Natural killer cell treated with Interleukin-12 subunit alpha and Interleukin-12 subunit beta and Interleukin-15 and Interleukin-18, amount 100 ng/mL, for 72 hours (primary cell): ENCODE measurements at regions not wholly inside any gene's neighbourhood (a gene's known extent, or its start where the extent isn't known, plus 50 kb on each side); places are given as distances from the start of the nearest gene placed in this dataset.

ENCODE experiments used
- ATAC-seq, 2 donors: fragments of 150-1000 bp; cut with Tn5 transposase in 1 of 2; sonication (Bioruptor Pico), chemical (Tn5 transposase) in 1 of 2; 2 replicates each; pipeline ENCODE4 v1.10.0; 2021
- DNase-seq: peaks from one replicate; pipeline ENCODE4 v3.0.0; 2022; ENCODE audit warnings: low spot score
- H3K27ac Mint-ChIP-seq, 2 donors: 1 replicate in 1 of 2; 2 replicates in 1 of 2; pipeline ENCODE4 v1.8.0; 2022; ENCODE audit warnings: mixed read lengths in 2 of 2, mild to moderate bottlenecking in 1 of 2, moderate library complexity in 1 of 2
- H3K27me3 Mint-ChIP-seq, 2 donors: 1 replicate in 1 of 2; 2 replicates in 1 of 2; pipeline ENCODE4 v1.8.0; 2022; ENCODE audit warnings: mixed read lengths in 2 of 2
- H3K36me3 Mint-ChIP-seq: one replicate; pipeline ENCODE4 v1.8.0; 2022; ENCODE audit warnings: mixed read lengths
- H3K4me1 Mint-ChIP-seq, 2 donors: 1 replicate in 1 of 2; 2 replicates in 1 of 2; pipeline ENCODE4 v1.8.0; 2022; ENCODE audit warnings: low read depth in 2 of 2, mixed read lengths in 2 of 2, mild to moderate bottlenecking in 1 of 2
- H3K4me3 Mint-ChIP-seq: one replicate; pipeline ENCODE4 v1.8.0; 2022; ENCODE audit warnings: mixed read lengths
- H3K9me3 Mint-ChIP-seq: 2 replicates; pipeline ENCODE4 v1.8.0; 2022; ENCODE audit warnings: mixed read lengths

DNA sequence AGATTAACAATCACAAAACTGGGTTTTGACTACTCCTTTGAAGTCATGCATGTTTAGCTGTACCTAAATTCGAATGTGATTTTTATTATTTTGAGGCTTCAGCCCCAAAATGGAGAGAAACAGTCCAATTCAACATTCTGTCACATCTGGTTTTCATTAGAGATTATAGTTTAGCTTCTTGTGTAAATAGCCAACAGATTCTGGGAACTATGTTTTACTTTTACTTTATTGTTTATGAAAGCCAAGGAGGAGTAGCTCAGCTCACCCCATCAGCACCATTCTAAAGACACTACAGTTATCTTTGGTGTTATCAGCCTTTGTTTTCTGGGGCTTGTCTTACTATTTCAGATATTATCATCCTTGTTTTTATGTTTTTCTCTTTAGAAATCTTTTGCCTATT lies 465.0 kb upstream of the CWC22 start:
- no peak for ATAC-seq
- Mint-ChIP-seq H3K4me1 (no peaks in the 10 kb centered on the region), H3K27me3 (peaks cover 0 to 5% of the 10 kb centered on the region in 2 donors), H3K36me3 (no peaks in the 10 kb centered on the region), H3K9me3 (peaks cover 5% of the 10 kb centered on the region), H3K4me3 (no peak overlapping the region), H3K27ac (no peak overlapping the region)
- no peak for DNase-seq

DNA sequence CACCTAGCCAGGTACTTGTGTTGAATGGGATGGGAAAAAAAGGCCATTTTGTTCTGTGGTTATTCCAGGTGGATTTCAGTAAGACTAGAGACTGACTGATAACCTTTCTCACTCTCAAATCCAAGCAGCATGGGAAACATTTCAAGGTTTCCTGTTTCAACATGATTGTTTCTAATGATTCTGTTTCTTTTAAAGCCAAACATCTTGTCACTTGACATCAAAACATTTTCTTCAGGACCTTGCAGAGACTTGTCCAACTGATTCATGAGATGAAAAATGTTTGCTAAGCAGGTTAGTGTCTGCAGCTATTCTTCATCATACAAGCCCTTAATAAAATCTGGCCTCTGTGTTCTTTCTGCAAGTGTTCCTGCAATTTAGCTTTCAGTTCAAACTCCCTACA lies 456.5 kb upstream of the CWC22 start:
- Mint-ChIP-seq H3K27me3 (no peaks in the 10 kb centered on the region), H3K36me3 (no peaks in the 10 kb centered on the region), H3K4me3 (no peak overlapping the region), H3K4me1 (no peaks in the 10 kb centered on the region), H3K27ac (no peak overlapping the region), H3K9me3 (peaks cover 13% of the 10 kb centered on the region)
- DNase-seq (no peak), ATAC-seq (no peak)

DNA sequence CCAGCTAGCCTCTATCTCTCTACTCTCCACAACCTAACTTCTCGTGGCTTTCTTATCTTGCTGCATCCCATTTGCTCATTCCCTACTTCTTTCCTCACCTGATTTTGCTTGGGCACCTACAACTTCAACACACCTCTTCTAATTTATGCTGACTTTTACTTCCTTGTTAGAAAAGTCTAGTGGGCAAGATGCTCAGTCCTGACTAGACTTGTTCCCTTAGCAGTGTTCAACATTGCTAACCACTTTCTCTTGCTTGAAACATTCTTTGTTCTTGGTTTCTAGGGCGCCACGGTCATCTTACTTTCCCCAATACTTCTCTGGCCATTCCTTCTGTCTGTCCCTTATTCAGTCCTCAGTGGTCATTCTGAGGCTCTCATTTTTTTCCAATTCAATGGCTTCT lies 454.7 kb upstream of the CWC22 start:
- ATAC-seq (no peak), DNase-seq (no peak)
- Mint-ChIP-seq H3K4me3 (no peak overlapping the region), H3K27ac (no peak overlapping the region), H3K9me3 (peaks cover 11% of the 10 kb centered on the region), H3K27me3 (no peaks in the 10 kb centered on the region), H3K36me3 (no peaks in the 10 kb centered on the region), H3K4me1 (no peaks in the 10 kb centered on the region)

GRCh38 chr2:180456801-180457200 lies 449.7 kb upstream of the CWC22 start:
- Mint-ChIP-seq H3K4me1 (no peaks in the 10 kb centered on the region), H3K4me3 (no peak overlapping the region), H3K27ac (no peak overlapping the region), H3K27me3 (no peaks in the 10 kb centered on the region), H3K36me3 (no peaks in the 10 kb centered on the region), H3K9me3 (peaks cover 2% of the 10 kb centered on the region)
- DNase-seq (no peak), ATAC-seq (no peak)

DNA sequence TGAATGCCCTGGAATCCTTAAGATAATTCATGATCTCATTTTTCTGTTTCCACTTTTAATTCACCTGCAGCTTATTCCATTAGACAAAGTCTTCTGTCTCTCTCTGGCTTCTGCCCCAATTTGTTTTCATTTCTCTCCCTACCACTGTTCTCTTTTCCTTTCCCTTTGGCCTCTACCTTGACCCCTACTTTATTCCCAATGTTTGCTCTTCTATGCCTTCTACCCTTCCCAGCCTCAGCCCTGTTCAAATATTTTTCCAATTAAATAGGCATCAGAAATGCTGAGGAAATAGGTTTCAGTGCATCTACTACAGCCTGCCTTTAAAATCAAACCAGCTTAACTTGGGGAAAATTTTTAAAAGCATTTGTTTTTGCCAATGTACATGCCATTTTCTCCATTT lies 443.7 kb upstream of the CWC22 start:
- no peak for ATAC-seq
- Mint-ChIP-seq H3K27ac (no peak overlapping the region), H3K27me3 (no peaks in the 10 kb centered on the region), H3K9me3 (no peaks in the 10 kb centered on the region), H3K36me3 (no peaks in the 10 kb centered on the region), H3K4me1 (no peaks in the 10 kb centered on the region), H3K4me3 (no peak overlapping the region)
- no peak for DNase-seq

DNA sequence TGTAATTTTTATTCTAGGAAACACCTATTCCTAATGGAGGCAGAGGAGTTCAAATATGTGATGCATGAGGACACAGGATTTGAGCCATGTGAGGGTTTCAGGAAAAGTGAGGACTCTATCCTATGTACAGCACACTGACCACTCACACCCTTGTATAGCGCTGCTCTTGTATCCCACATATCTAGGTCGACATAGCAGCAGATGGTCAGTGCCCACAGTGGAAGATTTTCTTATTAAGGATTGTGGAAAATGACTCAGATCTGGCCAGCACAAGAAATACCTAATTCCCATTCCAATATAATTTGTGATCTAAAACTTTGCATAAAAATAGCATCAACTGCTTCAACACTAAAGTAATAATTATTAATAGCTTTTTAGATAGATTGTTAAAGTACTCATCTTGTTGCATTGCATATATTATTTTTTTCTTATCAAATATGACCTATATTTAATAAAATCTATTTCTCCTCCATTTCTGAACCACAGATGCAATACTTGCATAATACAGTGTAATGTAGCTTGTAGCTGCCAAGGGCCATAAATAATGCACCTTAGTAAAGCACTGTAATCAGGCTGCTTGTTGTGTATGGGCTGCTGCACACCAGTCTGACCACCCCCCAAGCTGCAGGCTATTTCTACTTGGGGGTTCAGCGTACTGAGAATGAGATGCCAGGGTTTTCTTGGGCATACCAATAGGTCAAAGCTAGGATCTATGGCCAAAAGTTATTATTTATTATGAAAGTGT lies 442.2 kb upstream of the CWC22 start:
- no peaks in the 10 kb centered on the region for H3K4me1 Mint-ChIP-seq
- no peaks in the 10 kb centered on the region for H3K27me3 Mint-ChIP-seq
- no peak overlapping the region for H3K4me3 Mint-ChIP-seq
- DNase-seq (no peak), ATAC-seq (no peak)
- no peaks in the 10 kb centered on the region for H3K36me3 Mint-ChIP-seq
- H3K9me3 Mint-ChIP-seq, result no peaks in the 10 kb centered on the region
- H3K27ac Mint-ChIP-seq, result no peak overlapping the region

DNA sequence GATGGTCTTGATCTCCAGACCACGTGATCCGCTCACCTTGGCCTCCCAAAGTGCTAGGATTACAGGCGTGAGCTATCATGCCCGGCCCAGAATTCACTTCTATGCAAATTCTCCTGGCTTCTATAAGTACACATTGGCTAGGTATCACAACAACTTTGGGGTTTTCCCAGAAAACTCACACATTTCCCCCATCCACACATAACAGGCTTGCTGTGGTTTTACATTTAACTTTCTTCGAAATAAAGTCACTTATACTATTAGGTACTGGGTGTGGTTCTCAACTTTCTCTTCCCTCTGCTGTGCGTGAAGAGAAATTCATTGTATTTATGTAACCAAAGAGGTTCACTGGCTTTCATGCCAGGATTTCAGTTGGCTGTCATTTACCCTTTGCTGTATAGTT lies 439.4 kb upstream of the CWC22 start:
- Mint-ChIP-seq H3K36me3 (no peaks in the 10 kb centered on the region), H3K4me3 (no peak overlapping the region), H3K27me3 (no peaks in the 10 kb centered on the region), H3K4me1 (no peaks in the 10 kb centered on the region), H3K27ac (no peak overlapping the region), H3K9me3 (peaks cover 4% of the 10 kb centered on the region)
- DNase-seq (no peak), ATAC-seq (no peak)

DNA sequence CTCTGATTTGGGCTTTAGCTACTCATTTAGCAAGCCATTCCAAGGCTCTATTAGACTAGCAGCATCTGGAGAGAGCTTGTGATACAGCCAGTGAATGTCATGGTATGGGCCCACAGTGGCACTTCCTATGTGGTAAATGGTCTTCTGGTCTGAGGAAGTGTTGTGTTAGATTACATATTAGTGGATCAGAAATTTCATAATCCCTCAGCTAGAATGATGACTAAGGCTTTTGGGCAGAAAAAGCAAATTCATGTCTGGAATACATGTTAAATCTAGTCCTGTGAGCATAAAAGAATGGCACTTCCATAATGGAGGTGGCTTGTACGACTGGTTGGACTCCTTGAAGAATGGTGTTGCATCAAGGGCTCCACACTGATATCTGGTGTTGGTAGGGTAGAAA lies 436.8 kb upstream of the CWC22 start:
- peaks cover 4% of the 10 kb centered on the region for H3K9me3 Mint-ChIP-seq
- H3K27ac Mint-ChIP-seq, result no peak overlapping the region
- no peak overlapping the region for H3K4me3 Mint-ChIP-seq
- DNase-seq (no peak), ATAC-seq (no peak)
- no peaks in the 10 kb centered on the region for H3K27me3 Mint-ChIP-seq
- no peaks in the 10 kb centered on the region for H3K4me1 Mint-ChIP-seq
- H3K36me3 Mint-ChIP-seq, result no peaks in the 10 kb centered on the region

DNA sequence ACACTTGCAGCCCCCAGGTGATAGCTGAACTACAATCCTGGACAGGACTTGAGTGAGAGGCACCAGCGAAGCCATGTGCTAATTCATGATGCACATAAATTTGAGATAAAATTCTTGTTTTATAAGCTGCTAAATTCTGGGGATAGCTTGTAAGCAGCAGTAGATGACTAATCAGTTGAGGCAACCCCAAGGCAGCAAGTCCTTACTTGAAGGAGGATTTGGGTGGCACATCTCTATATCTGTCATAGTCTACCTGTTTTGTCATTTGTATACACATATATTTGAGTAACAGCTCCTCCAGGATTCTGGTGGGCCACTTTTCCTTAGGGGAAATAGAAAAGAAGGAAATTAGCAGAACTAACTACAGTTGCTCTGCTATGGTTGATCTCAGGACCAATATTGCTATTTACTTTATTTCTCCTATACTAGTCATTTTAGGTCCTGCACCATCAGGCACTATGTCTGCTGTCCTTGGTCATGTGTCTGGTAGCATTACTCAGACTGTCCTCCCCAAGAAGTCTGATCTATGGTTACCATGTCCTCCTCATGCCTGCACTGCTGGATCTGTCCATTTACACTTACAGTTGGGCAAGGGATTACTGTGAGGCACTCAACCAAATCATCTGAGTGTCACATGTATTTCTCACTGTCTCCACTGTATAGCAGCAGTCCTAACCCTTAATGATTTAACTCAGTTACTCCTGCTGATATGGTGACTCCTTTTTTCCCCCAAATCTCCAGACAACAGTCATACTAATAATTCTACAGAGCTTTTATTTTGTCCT lies 436.0 kb upstream of the CWC22 start:
- ATAC-seq (no peak), DNase-seq (no peak)
- peaks cover 4% of the 10 kb centered on the region for H3K9me3 Mint-ChIP-seq
- no peak overlapping the region for H3K4me3 Mint-ChIP-seq
- H3K4me1 Mint-ChIP-seq, result no peaks in the 10 kb centered on the region
- H3K27ac Mint-ChIP-seq, result no peak overlapping the region
- H3K27me3 Mint-ChIP-seq, result no peaks in the 10 kb centered on the region
- H3K36me3 Mint-ChIP-seq, result no peaks in the 10 kb centered on the region

DNA sequence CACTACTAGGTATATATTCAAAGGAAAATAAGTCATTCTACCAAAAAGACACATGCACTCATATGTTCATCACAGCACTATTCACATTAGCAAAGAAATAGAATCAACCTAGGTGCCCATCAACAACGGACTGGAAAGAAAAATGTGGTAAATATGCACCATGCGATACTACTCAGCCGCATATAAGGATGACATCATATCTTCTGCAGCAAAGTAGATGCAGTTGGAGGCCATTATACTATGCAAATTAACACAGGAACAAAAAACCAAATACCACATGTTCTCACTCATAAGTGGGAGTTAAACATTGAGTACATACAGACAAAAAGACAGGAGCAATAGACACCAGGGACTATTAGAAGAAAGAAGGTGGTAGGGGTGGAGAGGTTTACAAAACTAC lies 412.1 kb upstream of the CWC22 start:
- ATAC-seq (no peak), DNase-seq (no peak)
- H3K9me3 Mint-ChIP-seq, result peaks cover 4% of the 10 kb centered on the region
- H3K4me3 Mint-ChIP-seq, result no peak overlapping the region
- no peaks in the 10 kb centered on the region for H3K36me3 Mint-ChIP-seq
- no peak overlapping the region for H3K27ac Mint-ChIP-seq
- no peaks in the 10 kb centered on the region for H3K4me1 Mint-ChIP-seq
- H3K27me3 Mint-ChIP-seq, result no peaks in the 10 kb centered on the region

- no peak overlapping the region for H3K27ac Mint-ChIP-seq
- no peaks in the 10 kb centered on the region for H3K4me1 Mint-ChIP-seq
- peaks cover 4% of the 10 kb centered on the region for H3K9me3 Mint-ChIP-seq
- H3K27me3 Mint-ChIP-seq, result no peaks in the 10 kb centered on the region
- no peak overlapping the region for H3K4me3 Mint-ChIP-seq
- H3K36me3 Mint-ChIP-seq, result no peaks in the 10 kb centered on the region
- ATAC-seq (no peak), DNase-seq (no peak)
Measured at GRCh38 chr2:180416627-180417026, 409.5 kb upstream of the CWC22 start.

DNA sequence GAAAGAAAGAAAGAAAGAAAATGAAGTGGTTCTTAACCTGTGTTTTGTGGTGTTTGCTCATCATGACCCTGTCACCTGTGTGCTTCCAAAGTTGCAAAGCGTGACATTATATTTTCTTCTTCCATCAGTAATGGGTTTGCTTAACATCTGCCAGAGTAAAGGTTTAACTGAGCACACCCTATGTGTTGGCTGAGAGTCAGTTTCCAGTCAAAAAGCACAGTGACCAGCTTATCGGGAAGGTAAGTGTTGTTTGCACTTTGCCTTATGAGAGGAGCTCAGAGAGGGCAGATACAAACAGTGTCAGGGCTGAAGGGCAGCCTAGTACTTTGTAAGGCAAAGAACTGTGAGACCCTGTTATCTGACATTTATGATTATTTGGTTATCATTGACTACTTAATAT lies 406.2 kb upstream of the CWC22 start:
- Mint-ChIP-seq H3K4me1 (no peaks in the 10 kb centered on the region), H3K4me3 (no peak overlapping the region), H3K36me3 (no peaks in the 10 kb centered on the region), H3K27ac (no peak overlapping the region), H3K9me3 (no peaks in the 10 kb centered on the region), H3K27me3 (no peaks in the 10 kb centered on the region)
- ATAC-seq, result no peak
- DNase-seq, result no peak

GRCh38 chr2:180412219-180412618 lies 405.1 kb upstream of the CWC22 start:
- ATAC-seq, result no peak
- Mint-ChIP-seq H3K9me3 (no peaks in the 10 kb centered on the region), H3K4me3 (no peak overlapping the region), H3K4me1 (no peaks in the 10 kb centered on the region), H3K27me3 (no peaks in the 10 kb centered on the region), H3K36me3 (no peaks in the 10 kb centered on the region), H3K27ac (no peak overlapping the region)
- no peak for DNase-seq

DNA sequence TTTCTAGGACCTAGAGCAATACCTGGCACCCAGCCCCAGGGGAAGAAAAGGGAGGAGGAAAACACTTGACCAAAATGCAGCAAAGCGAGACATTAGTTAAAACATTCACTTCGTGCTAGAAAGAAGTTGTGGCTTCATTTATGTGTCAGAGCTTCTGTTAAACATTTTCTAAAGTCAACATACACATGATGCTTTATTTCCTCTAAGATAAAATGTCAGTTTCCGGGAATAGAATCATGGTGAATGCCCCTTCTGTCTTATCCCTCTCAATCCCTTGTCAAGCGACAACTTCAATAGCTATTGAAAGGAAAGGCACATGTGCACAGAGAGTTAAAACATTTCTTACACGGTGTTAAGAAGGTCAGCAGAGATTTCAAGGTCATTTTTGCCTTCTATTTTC lies 404.6 kb upstream of the CWC22 start:
- ATAC-seq, result no peak
- DNase-seq, result no peak
- H3K36me3 Mint-ChIP-seq, result no peaks in the 10 kb centered on the region
- H3K9me3 Mint-ChIP-seq, result no peaks in the 10 kb centered on the region
- no peak overlapping the region for H3K4me3 Mint-ChIP-seq
- no peaks in the 10 kb centered on the region for H3K4me1 Mint-ChIP-seq
- H3K27ac Mint-ChIP-seq, result no peak overlapping the region
- H3K27me3 Mint-ChIP-seq, result no peaks in the 10 kb centered on the region

DNA sequence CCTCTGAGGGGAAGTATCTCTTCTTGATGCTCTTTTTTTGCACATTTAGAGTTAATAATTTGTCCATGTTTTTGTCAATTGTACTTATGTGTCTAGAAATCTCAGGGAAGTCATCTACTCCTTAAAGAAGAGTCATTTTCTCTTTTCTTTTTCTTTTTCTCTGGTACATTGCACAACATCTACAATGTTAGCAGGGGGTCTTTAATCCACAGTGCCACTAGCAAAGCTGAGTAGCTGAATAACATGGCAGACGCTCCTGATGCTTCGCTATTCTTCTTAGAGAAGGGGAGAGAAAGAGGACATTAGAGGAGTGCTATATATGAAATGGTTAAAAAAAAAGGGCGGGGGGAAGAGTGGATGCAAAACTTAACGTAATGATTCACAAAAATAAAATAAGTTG lies 399.6 kb upstream of the CWC22 start:
- Mint-ChIP-seq H3K4me1 (no peaks in the 10 kb centered on the region), H3K9me3 (no peaks in the 10 kb centered on the region), H3K27ac (no peak overlapping the region), H3K27me3 (no peaks in the 10 kb centered on the region), H3K36me3 (no peaks in the 10 kb centered on the region), H3K4me3 (no peak overlapping the region)
- ATAC-seq (no peak), DNase-seq (no peak)
